ENCODE measurements at regions not wholly inside any gene's neighbourhood (a gene's known extent, or its start where the extent isn't known, plus 50 kb on each side); places are given as distances from the start of the nearest gene placed in this dataset.

DNA sequence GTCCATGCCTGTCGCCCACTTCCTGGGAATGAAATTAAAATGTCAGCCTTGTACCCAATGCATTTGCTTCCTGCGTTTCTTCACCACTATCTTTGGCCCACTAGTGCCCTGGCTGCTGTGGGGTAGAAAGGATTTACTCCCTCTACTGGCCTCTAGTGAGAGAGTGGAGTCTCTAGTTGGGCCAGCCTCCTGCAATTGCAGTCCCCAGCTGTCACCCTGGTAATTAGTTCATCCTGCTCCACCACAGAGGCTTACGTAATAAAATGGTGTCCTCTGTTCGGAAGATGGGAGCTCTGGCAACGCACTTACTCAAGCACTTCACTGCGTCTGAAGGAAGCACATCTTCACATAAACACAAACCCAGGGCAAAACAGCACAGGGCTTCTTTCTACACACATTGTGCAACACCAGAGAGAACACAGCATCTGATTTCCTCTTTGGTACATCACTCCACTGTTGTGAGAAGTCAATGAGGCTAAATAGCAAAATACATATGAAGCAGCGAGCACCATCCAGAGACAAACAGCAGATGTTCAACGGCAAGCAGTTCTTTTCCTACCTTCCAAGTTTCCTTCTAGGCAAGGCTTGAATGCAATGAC, 274.6 kb downstream of the LRATD1 start:
- intact Hi-C loops (cut with DNase I): no loop called here
- Histone ChIP-seq H3K36me3 (ENCODE audit: control insufficient read depth in 2 of 3, insufficient read depth in 3 of 3, low read length in 3 of 3) (no peaks in the 10 kb centered on the region), H3K27me3 (ENCODE audit: control insufficient read depth, insufficient read depth, low read length) (no peaks in the 10 kb centered on the region), H3K4me1 (ENCODE audit: control insufficient read depth in 2 of 3, insufficient read depth in 2 of 3, low read depth in 1 of 3, low read length in 3 of 3) (no peaks in the 10 kb centered on the region), H3K27ac (ENCODE audit: low read depth in 2 of 2, low read length in 2 of 2) (no peak overlapping the region), H3K9ac (ENCODE audit: low read length in 3 of 3) (no peak overlapping the region), H3K4me3 (ENCODE audit: low read length in 3 of 3) (no peak overlapping the region), H3K9me3 (ENCODE audit: control insufficient read depth in 2 of 3, insufficient read depth in 1 of 3, low read length in 3 of 3) (no peaks in the 10 kb centered on the region)
- TF ChIP-seq CTCF (IDR thresholded peaks at IDR 0.05; ENCODE audit: borderline replicate concordance, extremely low read depth, insufficient read depth): no peak
- DNase-seq (no peak), FAIRE-seq (no peak)

DNA sequence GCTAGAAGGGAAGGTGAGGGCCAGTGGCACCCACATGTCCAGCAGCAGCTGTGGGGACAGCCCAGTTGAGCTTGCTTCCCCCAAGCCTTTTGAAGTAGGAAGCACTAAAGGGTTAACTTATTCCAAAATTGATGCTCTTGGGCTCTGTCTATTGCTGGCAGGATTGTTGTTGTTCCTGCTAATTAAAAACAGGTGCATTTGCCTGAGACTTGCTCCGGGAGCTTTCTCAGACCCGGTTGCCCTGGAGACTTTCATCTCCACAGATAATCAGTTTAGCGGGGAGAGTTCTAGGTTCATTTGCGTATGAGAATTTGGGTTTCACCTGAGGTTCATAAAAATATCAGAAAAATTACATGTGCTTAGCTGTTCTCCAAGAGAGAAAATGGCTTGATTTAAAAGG, 277.3 kb downstream of the LRATD1 start:
- TF ChIP-seq CTCF (IDR thresholded peaks at IDR 0.05; ENCODE audit: borderline replicate concordance, extremely low read depth, insufficient read depth): no peak
- no peak overlapping the region for H3K4me3 ChIP-seq (ENCODE audit: low read length in 3 of 3)
- H3K27me3 ChIP-seq (ENCODE audit: control insufficient read depth, insufficient read depth, low read length): no peaks in the 10 kb centered on the region
- H3K4me1 ChIP-seq (ENCODE audit: control insufficient read depth in 2 of 3, insufficient read depth in 2 of 3, low read depth in 1 of 3, low read length in 3 of 3): no peaks in the 10 kb centered on the region
- H3K9me3 ChIP-seq (ENCODE audit: control insufficient read depth in 2 of 3, insufficient read depth in 1 of 3, low read length in 3 of 3): no peaks in the 10 kb centered on the region
- FAIRE-seq (no peak), DNase-seq (no peak)
- H3K36me3 ChIP-seq (ENCODE audit: control insufficient read depth in 2 of 3, insufficient read depth in 3 of 3, low read length in 3 of 3): no peaks in the 10 kb centered on the region
- no peak overlapping the region for H3K9ac ChIP-seq (ENCODE audit: low read length in 3 of 3)
- H3K27ac ChIP-seq (ENCODE audit: low read depth in 2 of 2, low read length in 2 of 2): no peak overlapping the region
- intact Hi-C loops (cut with DNase I): no loop called here

- intact Hi-C loops (cut with DNase I): no loop called here
- no peak for TF ChIP-seq CTCF (IDR thresholded peaks at IDR 0.05; ENCODE audit: borderline replicate concordance, extremely low read depth, insufficient read depth)
- no peak overlapping the region for H3K9ac ChIP-seq (ENCODE audit: low read length in 3 of 3)
- FAIRE-seq (no peak), DNase-seq (peak in 1 of 5 donors; percentile 16)
- no peaks in the 10 kb centered on the region for H3K27me3 ChIP-seq (ENCODE audit: control insufficient read depth, insufficient read depth, low read length)
- no peaks in the 10 kb centered on the region for H3K4me1 ChIP-seq (ENCODE audit: control insufficient read depth in 2 of 3, insufficient read depth in 2 of 3, low read depth in 1 of 3, low read length in 3 of 3)
- no peaks in the 10 kb centered on the region for H3K9me3 ChIP-seq (ENCODE audit: control insufficient read depth in 2 of 3, insufficient read depth in 1 of 3, low read length in 3 of 3)
- H3K36me3 ChIP-seq (ENCODE audit: control insufficient read depth in 2 of 3, insufficient read depth in 3 of 3, low read length in 3 of 3): no peaks in the 10 kb centered on the region
- H3K4me3 ChIP-seq (ENCODE audit: low read length in 3 of 3): no peak overlapping the region
- no peak overlapping the region for H3K27ac ChIP-seq (ENCODE audit: low read depth in 2 of 2, low read length in 2 of 2)
Measured at GRCh38 chr2:14910654-14911053, 278.1 kb downstream of the LRATD1 start.

DNA sequence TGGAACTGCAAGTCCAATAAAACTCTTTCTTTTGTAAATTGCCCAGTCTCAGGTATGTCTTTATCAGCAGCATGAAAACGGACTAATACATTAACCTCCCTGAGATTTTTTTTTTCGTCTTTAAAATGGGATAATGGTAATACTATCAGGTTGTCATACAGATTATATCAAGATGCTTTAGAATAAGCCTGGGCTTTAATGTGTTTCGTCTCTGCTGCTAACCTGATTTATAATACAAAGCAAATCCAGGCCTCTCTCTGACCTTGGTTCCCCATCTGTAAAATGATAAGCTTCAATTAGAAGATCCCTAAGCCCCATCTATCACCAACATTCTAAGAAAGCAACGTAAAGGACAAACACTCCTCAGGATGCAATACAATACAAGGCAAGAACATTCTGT, 283.5 kb downstream of the LRATD1 start:
- DNase-seq (no peak), FAIRE-seq (no peak)
- intact Hi-C loops (cut with DNase I): no loop called here
- TF ChIP-seq CTCF (IDR thresholded peaks at IDR 0.05; ENCODE audit: borderline replicate concordance, extremely low read depth, insufficient read depth): no peak
- no peaks in the 10 kb centered on the region for H3K36me3 ChIP-seq (ENCODE audit: control insufficient read depth in 2 of 3, insufficient read depth in 3 of 3, low read length in 3 of 3)
- H3K27me3 ChIP-seq (ENCODE audit: control insufficient read depth, insufficient read depth, low read length): no peaks in the 10 kb centered on the region
- H3K4me1 ChIP-seq (ENCODE audit: control insufficient read depth in 2 of 3, insufficient read depth in 2 of 3, low read depth in 1 of 3, low read length in 3 of 3): no peaks in the 10 kb centered on the region
- H3K4me3 ChIP-seq (ENCODE audit: low read length in 3 of 3): no peak overlapping the region
- no peaks in the 10 kb centered on the region for H3K9me3 ChIP-seq (ENCODE audit: control insufficient read depth in 2 of 3, insufficient read depth in 1 of 3, low read length in 3 of 3)
- no peak overlapping the region for H3K9ac ChIP-seq (ENCODE audit: low read length in 3 of 3)
- no peak overlapping the region for H3K27ac ChIP-seq (ENCODE audit: low read depth in 2 of 2, low read length in 2 of 2)
